Neutrophil (primary cell): ENCODE measurements at regions not wholly inside any gene's neighbourhood (a gene's known extent, or its start where the extent isn't known, plus 50 kb on each side); places are given as distances from the start of the nearest gene placed in this dataset.

Experiments used
- H3K27ac ChIP-seq: fragments of 200-600 bp; sonication (generic); 2 replicates; pipeline ENCODE4 v1.5.1; 2016; ENCODE audit warnings: mild to moderate bottlenecking, moderate library complexity
- H3K27me3 ChIP-seq: fragments of 200-600 bp; sonication (generic); 2 replicates; pipeline ENCODE4 v1.6.0; 2016; ENCODE audit warnings: mild to moderate bottlenecking
- H3K36me3 ChIP-seq: fragments of 200-600 bp; sonication (generic); 2 replicates; pipeline ENCODE4 v1.5.1; 2017
- H3K4me1 ChIP-seq, 2 experiments: fragments of 200-600 bp in 1 of 2; sonication (generic) in 1 of 2; 1 replicate in 1 of 2; 2 replicates in 1 of 2; pipeline versions ENCODE4 v1.5.1 to v1.6.1; 2013 to 2016; ENCODE audit warnings: low read depth in 1 of 2, low read length in 1 of 2, mild to moderate bottlenecking in 1 of 2, moderate library complexity in 1 of 2; ENCODE audit not compliant: control insufficient read depth in 1 of 2, insufficient read depth in 1 of 2
- H3K4me3 ChIP-seq, 2 experiments: fragments of 200-600 bp in 1 of 2; sonication (generic) in 1 of 2; 1 replicate in 1 of 2; 2 replicates in 1 of 2; pipeline ENCODE4 v1.5.1; 2013 to 2016; ENCODE audit warnings: low read depth in 1 of 2, low read length in 1 of 2, mild to moderate bottlenecking in 1 of 2, moderate library complexity in 1 of 2
- H3K9me3 ChIP-seq: fragments of 200-600 bp; sonication (generic); 2 replicates; pipeline ENCODE4 v1.5.1; 2016
- TF ChIP-seq, protein P1 (sequence below): fragments of 200-600 bp; sonication (generic); IDR thresholded peaks from 2 replicates; pipeline ENCODE4 v1.5.1; 2016; ENCODE audit warnings: antibody characterized with exemption

DNA sequence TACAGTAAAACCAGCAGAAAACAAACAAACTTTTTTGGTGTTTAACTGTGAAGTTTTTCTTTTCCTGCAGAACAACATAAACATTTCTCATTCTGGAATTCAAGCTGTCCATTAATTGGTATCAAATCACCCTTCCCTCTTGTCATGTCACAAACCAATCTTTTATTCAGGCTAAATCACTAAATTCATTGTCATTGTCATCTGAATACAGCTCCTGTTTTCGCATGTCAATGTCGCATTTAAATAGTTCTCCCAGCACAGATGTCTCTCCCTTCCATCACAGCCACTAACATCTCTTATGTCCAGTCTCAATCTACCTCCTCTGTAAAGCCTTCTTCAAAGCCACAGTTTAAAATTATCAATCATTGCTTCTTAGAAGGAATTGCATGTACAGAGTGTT, 192.1 kb upstream of the PCDH10 start:
- Histone ChIP-seq H3K9me3 (no peaks in the 10 kb centered on the region), H3K27me3 (no peaks in the 10 kb centered on the region), H3K4me3 (no peak overlapping the region), H3K36me3 (no peaks in the 10 kb centered on the region), H3K4me1 (no peaks in the 10 kb centered on the region), H3K27ac (no peak overlapping the region)
- TF ChIP-seq, protein P1, sequence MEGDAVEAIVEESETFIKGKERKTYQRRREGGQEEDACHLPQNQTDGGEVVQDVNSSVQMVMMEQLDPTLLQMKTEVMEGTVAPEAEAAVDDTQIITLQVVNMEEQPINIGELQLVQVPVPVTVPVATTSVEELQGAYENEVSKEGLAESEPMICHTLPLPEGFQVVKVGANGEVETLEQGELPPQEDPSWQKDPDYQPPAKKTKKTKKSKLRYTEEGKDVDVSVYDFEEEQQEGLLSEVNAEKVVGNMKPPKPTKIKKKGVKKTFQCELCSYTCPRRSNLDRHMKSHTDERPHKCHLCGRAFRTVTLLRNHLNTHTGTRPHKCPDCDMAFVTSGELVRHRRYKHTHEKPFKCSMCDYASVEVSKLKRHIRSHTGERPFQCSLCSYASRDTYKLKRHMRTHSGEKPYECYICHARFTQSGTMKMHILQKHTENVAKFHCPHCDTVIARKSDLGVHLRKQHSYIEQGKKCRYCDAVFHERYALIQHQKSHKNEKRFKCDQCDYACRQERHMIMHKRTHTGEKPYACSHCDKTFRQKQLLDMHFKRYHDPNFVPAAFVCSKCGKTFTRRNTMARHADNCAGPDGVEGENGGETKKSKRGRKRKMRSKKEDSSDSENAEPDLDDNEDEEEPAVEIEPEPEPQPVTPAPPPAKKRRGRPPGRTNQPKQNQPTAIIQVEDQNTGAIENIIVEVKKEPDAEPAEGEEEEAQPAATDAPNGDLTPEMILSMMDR = no peak

DNA sequence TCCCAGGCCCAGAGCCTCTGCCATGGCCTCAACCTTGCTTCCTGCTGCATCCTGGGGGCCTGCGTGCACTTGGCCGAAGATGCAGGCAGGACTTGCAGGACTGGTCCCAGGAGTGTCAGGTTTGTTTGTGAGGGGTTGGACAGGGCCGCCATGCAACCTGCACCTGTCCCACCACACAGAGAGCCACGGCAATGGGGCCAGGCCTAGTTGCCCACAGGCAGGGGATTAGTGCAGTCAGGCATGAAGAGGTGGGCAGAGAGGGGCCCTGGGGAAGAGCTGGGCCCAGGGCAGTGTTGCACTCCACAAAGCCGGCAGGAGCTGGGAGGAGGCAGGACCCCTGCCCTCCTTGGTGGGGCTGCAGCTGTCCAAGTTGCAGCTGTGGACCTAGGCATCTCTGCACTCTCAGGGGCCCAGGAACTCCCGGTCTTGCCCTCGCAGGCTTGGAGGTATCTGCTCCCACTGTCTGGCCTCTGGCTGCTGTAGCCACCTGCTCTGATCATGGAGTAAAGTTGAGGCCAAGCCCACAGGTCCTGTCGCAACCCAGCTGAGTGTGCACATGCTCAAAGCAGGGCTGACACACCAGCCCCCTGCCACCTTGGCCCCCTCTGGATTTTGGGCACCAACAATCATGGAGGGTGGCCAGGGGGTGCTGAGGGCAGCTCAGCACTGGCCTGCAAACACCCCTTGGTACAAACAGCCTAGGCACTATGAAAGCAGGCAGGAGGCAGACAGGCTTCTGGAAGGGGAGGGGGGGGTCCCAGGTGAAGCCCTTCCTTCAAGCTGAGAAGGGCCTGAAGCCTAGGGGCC, 190.4 kb upstream of the PCDH10 start:
- TF ChIP-seq, protein P1 = no peak
- no peaks in the 10 kb centered on the region for H3K4me1 ChIP-seq

DNA sequence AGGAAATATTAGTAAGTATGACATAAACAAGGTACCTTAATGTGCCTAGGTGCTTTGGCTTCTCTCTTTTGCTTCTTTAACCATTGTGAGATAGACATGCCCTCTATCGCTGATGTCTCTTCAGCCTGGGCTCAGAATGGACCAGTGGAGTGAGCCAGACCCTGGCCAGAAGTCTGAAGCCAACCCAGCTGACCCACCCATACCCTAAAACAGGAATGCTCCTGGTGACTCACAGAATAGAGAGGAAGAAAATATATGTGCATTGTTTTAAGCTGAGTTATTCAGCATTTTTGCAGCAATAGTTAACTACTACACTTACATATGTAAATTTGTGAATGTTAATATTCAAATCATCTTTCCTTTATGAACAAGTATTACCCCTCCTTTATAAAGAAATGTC, 167.5 kb upstream of the PCDH10 start:
- TF ChIP-seq, protein P1 = no peak
- no peaks in the 10 kb centered on the region for H3K9me3 ChIP-seq

More for the DNA sequence above, 190.4 kb upstream of the PCDH10 start:
- no peaks in the 10 kb centered on the region for H3K9me3 ChIP-seq
- no peaks in the 10 kb centered on the region for H3K36me3 ChIP-seq
- H3K27me3 ChIP-seq = no peaks in the 10 kb centered on the region
- no peak overlapping the region for H3K27ac ChIP-seq
- H3K4me3 ChIP-seq = no peak overlapping the region

DNA sequence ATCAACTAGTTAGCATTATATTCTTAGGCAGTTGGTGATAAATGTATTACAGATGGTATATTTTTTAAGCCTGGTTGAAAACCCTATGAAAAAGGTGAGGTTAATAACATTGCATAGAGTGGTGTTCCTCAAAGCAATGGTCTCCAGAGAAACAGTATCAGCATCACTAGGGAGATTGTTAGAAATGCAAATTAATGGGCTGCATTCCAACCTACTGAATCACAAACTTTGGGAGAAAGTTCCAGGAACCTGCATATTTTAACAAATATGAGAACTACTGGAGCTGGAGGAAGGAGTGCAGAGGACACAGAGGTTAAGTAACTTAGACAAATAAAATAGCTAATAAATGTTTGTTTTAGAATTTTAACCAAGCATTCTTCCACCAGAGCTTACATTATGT, 166.9 kb upstream of the PCDH10 start:
- Histone ChIP-seq H3K9me3 (no peaks in the 10 kb centered on the region), H3K4me1 (no peaks in the 10 kb centered on the region), H3K27ac (no peak overlapping the region), H3K27me3 (no peaks in the 10 kb centered on the region), H3K36me3 (no peaks in the 10 kb centered on the region), H3K4me3 (no peak overlapping the region)
- TF ChIP-seq, protein P1 = no peak

More for the DNA sequence above, 167.5 kb upstream of the PCDH10 start:
- H3K4me1 ChIP-seq = no peaks in the 10 kb centered on the region
- H3K27ac ChIP-seq = no peak overlapping the region
- H3K27me3 ChIP-seq = no peaks in the 10 kb centered on the region
- no peaks in the 10 kb centered on the region for H3K36me3 ChIP-seq
- H3K4me3 ChIP-seq = no peak overlapping the region

DNA sequence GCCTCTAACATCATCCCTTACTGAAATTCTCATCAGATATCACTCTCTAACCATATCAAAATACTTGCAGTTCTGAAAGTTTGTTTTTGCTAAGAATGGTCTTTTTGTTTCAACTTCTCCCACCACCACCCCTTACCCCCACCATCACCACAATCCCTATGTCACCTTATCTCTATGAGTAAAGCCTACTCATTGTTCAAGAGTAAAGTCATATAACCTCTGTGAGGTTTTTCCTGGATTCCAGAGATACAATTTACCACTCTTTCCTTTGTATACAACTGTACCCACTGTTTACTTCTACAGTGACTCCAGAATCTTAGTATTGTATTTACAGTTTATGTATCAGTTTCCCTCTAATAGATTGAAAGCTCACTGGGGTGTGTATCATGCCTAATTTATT, 158.0 kb upstream of the PCDH10 start:
- no peaks in the 10 kb centered on the region for H3K9me3 ChIP-seq
- no peak overlapping the region for H3K27ac ChIP-seq
- no peaks in the 10 kb centered on the region for H3K4me1 ChIP-seq
- H3K36me3 ChIP-seq = no peaks in the 10 kb centered on the region
- TF ChIP-seq, protein P1 = no peak
- no peak overlapping the region for H3K4me3 ChIP-seq
- H3K27me3 ChIP-seq = no peaks in the 10 kb centered on the region
